IMR-90 (cell line): ENCODE measurements at regions not wholly inside any gene's neighbourhood (a gene's known extent, or its start where the extent isn't known, plus 50 kb on each side); places are given as distances from the start of the nearest gene placed in this dataset.

Experiments used
- ATAC-seq: fragments of 200-7000 bp; cut with Tn5 transposase; 2 replicates; pipeline ENCODE4 v1.9.1; 2020; ENCODE audit warnings: low read depth, mild to moderate bottlenecking, moderate library complexity
- BruUV-seq: library from RNA; stranded (reverse); fragments of 400-500 nt; replicated peaks from 2 replicates; lab custom pipeline; 2021; lab: Mats Ljungman, UMichigan
- CTCF ChIA-PET: fragments of 300-600 bp; formaldehyde crosslinking; extraction: SDS; loops from one replicate; lab custom pipeline; 2021; ENCODE audit warnings: antibody characterized with exemption; lab: Yijun Ruan, JAX
- POLR2A ChIA-PET: fragments of 300-600 bp; sonication (Branson Sonifier 250); formaldehyde crosslinking; loops from one replicate; lab custom pipeline; 2022; ENCODE audit warnings: antibody characterized with exemption; ENCODE audit not compliant: unreplicated experiment; lab: Charles Lee
- DNase-seq: peaks from one replicate; pipeline ENCODE4 v3.0.0; 2013
- H2AFZ ChIP-seq: replicated peaks from 2 replicates; pipeline ENCODE3; 2013; ENCODE audit warnings: low read length, mild to moderate bottlenecking; ENCODE audit not compliant: poor library complexity
- H2AK5ac ChIP-seq: 2 replicates; pipeline ENCODE4 v1.6.1; 2013; ENCODE audit warnings: low read depth, low read length, inconsistent platforms
- H2AK9ac ChIP-seq: replicated peaks from 2 replicates; pipeline ENCODE3; 2013; ENCODE audit warnings: mild to moderate bottlenecking, low read depth, low read length, moderate library complexity; ENCODE audit not compliant: poor library complexity
- H2BK120ac ChIP-seq: 2 replicates; pipeline ENCODE4 v1.6.1; 2013; ENCODE audit warnings: low read depth, low read length, inconsistent platforms
- H2BK15ac ChIP-seq: 3 replicates; pipeline ENCODE4 v1.6.1; 2013; ENCODE audit warnings: low read depth, low read length, inconsistent platforms
- H2BK20ac ChIP-seq: 2 replicates; pipeline ENCODE4 v1.6.1; 2013; ENCODE audit warnings: low read depth, mild to moderate bottlenecking, inconsistent platforms, low read length, moderate library complexity
- H2BK5ac ChIP-seq: 2 replicates; pipeline ENCODE4 v1.6.1; 2013; ENCODE audit warnings: mild to moderate bottlenecking, low read depth, low read length, inconsistent platforms; ENCODE audit not compliant: poor library complexity, severe bottlenecking
- H3K14ac ChIP-seq: replicated peaks from 2 replicates; pipeline ENCODE4 v1.6.1; 2013; ENCODE audit warnings: low read depth, low read length, inconsistent platforms
- H3K18ac ChIP-seq: 2 replicates; pipeline ENCODE4 v1.6.1; 2013; ENCODE audit warnings: low read depth, low read length, control low read depth
- H3K23ac ChIP-seq: 2 replicates; pipeline ENCODE4 v1.6.1; 2013; ENCODE audit warnings: low read depth, low read length, inconsistent platforms
- H3K27ac ChIP-seq: 2 replicates; pipeline ENCODE4 v1.5.1; 2013; ENCODE audit warnings: mild to moderate bottlenecking, control low read depth, low read length; ENCODE audit not compliant: insufficient read depth
- H3K27me3 ChIP-seq: 2 replicates; pipeline ENCODE4 v1.6.1; 2013; ENCODE audit warnings: low read length; ENCODE audit not compliant: control insufficient read depth, insufficient read depth
- H3K36me3 ChIP-seq: 2 replicates; pipeline ENCODE4 v1.6.1; 2013; ENCODE audit warnings: low read length, mixed read lengths; ENCODE audit not compliant: control insufficient read depth, insufficient read depth
- H3K4ac ChIP-seq: 2 replicates; pipeline ENCODE4 v1.6.1; 2013; ENCODE audit warnings: low read depth, low read length, inconsistent platforms
- H3K4me1 ChIP-seq: 2 replicates; pipeline ENCODE4 v1.6.1; 2013; ENCODE audit warnings: low read length, mixed read lengths; ENCODE audit not compliant: control insufficient read depth, insufficient read depth
- H3K4me2 ChIP-seq: 2 replicates; pipeline ENCODE4 v1.6.1; 2013; ENCODE audit warnings: low read depth, mild to moderate bottlenecking, control low read depth, low read length, moderate library complexity
- H3K4me3 ChIP-seq: 2 replicates; pipeline ENCODE4 v1.5.1; 2013; ENCODE audit warnings: low read depth, mild to moderate bottlenecking, control low read depth, low read length, moderate library complexity; ENCODE audit not compliant: insufficient read depth
- H3K56ac ChIP-seq: 2 replicates; pipeline ENCODE4 v1.6.1; 2013; ENCODE audit warnings: low read length, inconsistent platforms; ENCODE audit not compliant: insufficient read depth; ENCODE audit errors: extremely low read depth
- H3K79me1 ChIP-seq, 2 experiments: 2 replicates each; pipeline ENCODE4 v1.6.1; 2013; ENCODE audit warnings: low read length in 2 of 2, inconsistent platforms in 1 of 2, low read depth in 1 of 2
- H3K9ac ChIP-seq: 2 replicates; pipeline ENCODE4 v1.6.1; 2013; ENCODE audit warnings: low read depth, low read length, control low read depth
- H3K9me1 ChIP-seq: 2 replicates; pipeline ENCODE4 v1.6.1; 2013; ENCODE audit warnings: low read length, inconsistent platforms; ENCODE audit not compliant: insufficient read depth
- H3K9me3 ChIP-seq: 2 replicates; pipeline ENCODE4 v1.6.1; 2013; ENCODE audit warnings: low read length; ENCODE audit not compliant: control insufficient read depth, insufficient read depth
- H4K20me1 ChIP-seq: 2 replicates; pipeline ENCODE4 v1.6.1; 2013; ENCODE audit warnings: low read length, inconsistent platforms; ENCODE audit not compliant: insufficient read depth
- H4K5ac ChIP-seq: 2 replicates; pipeline ENCODE4 v1.6.1; 2013; ENCODE audit warnings: mild to moderate bottlenecking, low read depth, low read length, control low read depth
- H4K8ac ChIP-seq, 2 experiments: 2 replicates each; pipeline ENCODE4 v1.6.1; 2013; ENCODE audit warnings: low read depth in 2 of 2, low read length in 2 of 2, control low read depth in 1 of 2, inconsistent platforms in 1 of 2
- H4K91ac ChIP-seq: 2 replicates; pipeline ENCODE4 v1.6.1; 2013; ENCODE audit warnings: low read depth, low read length, inconsistent platforms; ENCODE audit not compliant: insufficient read depth
- BHLHE40 ChIP-seq: fragments of 150-350 bp; IDR thresholded peaks from 2 replicates; pipeline ENCODE4 v1.6.1; 2016; ENCODE audit warnings: mild to moderate bottlenecking, low read depth, low read length
- CEBPB ChIP-seq: IDR thresholded peaks from 2 replicates; pipeline ENCODE4 v1.6.1; 2012; ENCODE audit warnings: low read depth, low read length, improper control_type of control experiment
- CHD1 ChIP-seq: IDR thresholded peaks from 2 replicates; pipeline ENCODE4 v1.6.1; 2012; ENCODE audit warnings: low read depth, low read length, improper control_type of control experiment
- FOS ChIP-seq: fragments of 150-350 bp; IDR thresholded peaks from 2 replicates; pipeline ENCODE4 v1.6.1; 2016; ENCODE audit warnings: low read depth, low read length
- MAFK ChIP-seq: IDR thresholded peaks from 2 replicates; pipeline ENCODE4 v1.6.1; 2012; ENCODE audit warnings: low read depth, low read length, improper control_type of control experiment
- MAZ ChIP-seq: IDR thresholded peaks from 2 replicates; pipeline ENCODE4 v1.6.1; 2012; ENCODE audit warnings: low read depth, mild to moderate bottlenecking, low read length, improper control_type of control experiment, moderate library complexity, borderline replicate concordance
- MXI1 ChIP-seq: IDR thresholded peaks from 2 replicates; pipeline ENCODE4 v1.6.1; 2012; ENCODE audit warnings: low read depth, mild to moderate bottlenecking, low read length, moderate library complexity, borderline replicate concordance
- NFE2L2 ChIP-seq: fragments of 150-350 bp; IDR thresholded peaks from 2 replicates; pipeline ENCODE4 v1.6.1; 2016; ENCODE audit warnings: low read depth, mild to moderate bottlenecking, low read length
- POLR2A ChIP-seq: IDR thresholded peaks from 2 replicates; pipeline ENCODE4 v1.6.1; 2012; ENCODE audit warnings: mild to moderate bottlenecking, low read depth, low read length
- RAD21 ChIP-seq: IDR thresholded peaks from 2 replicates; pipeline ENCODE4 v1.6.1; 2012; ENCODE audit warnings: low read length, improper control_type of control experiment
- RCOR1 ChIP-seq: IDR thresholded peaks from 2 replicates; pipeline ENCODE4 v1.6.1; 2012; ENCODE audit warnings: mild to moderate bottlenecking, low read length, improper control_type of control experiment; ENCODE audit not compliant: insufficient replicate concordance
- RFX5 ChIP-seq: IDR thresholded peaks from 2 replicates; pipeline ENCODE4 v1.8.0; 2012; ENCODE audit warnings: low read depth, mild to moderate bottlenecking, low read length, moderate library complexity
- SMC3 ChIP-seq: fragments of 150-350 bp; IDR thresholded peaks from 2 replicates; pipeline ENCODE4 v1.6.1; 2016; ENCODE audit warnings: low read depth, mild to moderate bottlenecking, antibody characterized with exemption, low read length, moderate library complexity
- dilution Hi-C: fragments of 300-500 bp; cut with HindIII; formaldehyde crosslinking; loops from one replicate; pipeline ENCODE4 v1.14.3; 2018; ENCODE audit warnings: low sequenced_read_pairs; ENCODE audit not compliant: unreplicated experiment
- in situ Hi-C: fragments of 300-500 bp; cut with MboI; formaldehyde crosslinking; loops from 3 replicates; pipeline ENCODE4 v1.14.3; 2019; ENCODE audit warnings: low sequenced_read_pairs, inconsistent platforms, mixed read lengths
- intact Hi-C: fragments of 100-400 bp; cut with micrococcal nuclease; formaldehyde crosslinking; loops from 2 replicates; pipeline ENCODE4 v1.10.0; 2022
- TF ChIP-seq, protein P1 (sequence below): fragments of 150-350 bp; IDR thresholded peaks from 2 replicates; pipeline ENCODE4 v1.6.1; 2017; ENCODE audit warnings: mild to moderate bottlenecking, antibody characterized with exemption, low read length, low read depth
- TF ChIP-seq, protein P2 (sequence below): conservative IDR thresholded peaks from 2 replicates; pipeline ENCODE4 v1.5.1; 2012; ENCODE audit warnings: mild to moderate bottlenecking, low read depth, low read length, improper control_type of control experiment

DNA sequence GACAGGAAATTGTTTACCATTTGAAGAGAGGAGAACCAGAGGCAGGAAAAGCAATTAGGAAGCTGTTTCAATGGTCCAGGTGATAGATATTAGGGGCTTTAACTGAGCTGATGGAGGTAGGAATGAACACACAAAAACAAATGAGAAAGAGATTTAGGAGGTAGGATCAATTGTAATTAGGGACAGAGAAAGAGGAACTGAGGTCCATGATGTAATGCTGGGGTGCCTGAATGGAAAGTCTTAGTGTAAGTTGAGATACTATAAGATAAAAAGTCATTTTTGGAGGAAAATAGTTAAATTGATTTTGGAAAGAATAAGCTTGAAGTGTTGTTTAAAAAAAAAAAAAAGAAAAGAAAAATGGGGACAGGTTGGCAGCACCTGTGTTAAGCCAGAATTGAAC is 58.5 kb upstream of the B3GAT2 start:
- CTCF ChIA-PET: interaction anchor here (0.6 kb wide), 1 partner anchor 55 kb away, joined by 5 read pairs; no protein-coding TSS in a partner anchor
- no TSS peak for BruUV-seq

More for the DNA sequence above, 58.5 kb upstream of the B3GAT2 start:
- Histone ChIP-seq H3K4ac (no peak overlapping the region), H3K9me3 (no peaks in the 10 kb centered on the region), H3K4me2 (no peak overlapping the region), H3K4me3 (no peak overlapping the region), H2BK5ac (no peak overlapping the region), H2AFZ (no peak overlapping the region), H2AK5ac (no peak overlapping the region), H4K8ac (no peak overlapping the region), H4K20me1 (no peaks in the 10 kb centered on the region), H2BK15ac (no peak overlapping the region), H3K9ac (no peak overlapping the region), H3K18ac (no peak overlapping the region), H3K56ac (no peak overlapping the region), H3K9me1 (no peaks in the 10 kb centered on the region), H3K79me1 (no peaks in the 10 kb centered on the region), H2BK20ac (no peak overlapping the region), H3K23ac (no peak overlapping the region), H3K27ac (no peak overlapping the region), H3K4me1 (no peaks in the 10 kb centered on the region), H2AK9ac (no peak overlapping the region), H4K5ac (no peak overlapping the region), H2BK120ac (no peak overlapping the region), H3K36me3 (no peaks in the 10 kb centered on the region), H4K91ac (no peak overlapping the region), H3K27me3 (peaks cover 4% of the 10 kb centered on the region), H3K14ac (no peak overlapping the region)
- intact Hi-C loops: loop anchor here (10.0 kb wide), 1 partner anchor 499 kb away; no protein-coding TSS in a partner anchor
- POLR2A ChIA-PET: no interaction called here
- dilution Hi-C loops: no loop called here
- DNase-seq (no peak), ATAC-seq (no peak)
- in situ Hi-C loops: loop anchor here (10.0 to 25.0 kb wide), 3 partner anchors 303 to 711 kb away; partner anchors contain the start of gene COL9A1
- TF ChIP-seq, protein P1, sequence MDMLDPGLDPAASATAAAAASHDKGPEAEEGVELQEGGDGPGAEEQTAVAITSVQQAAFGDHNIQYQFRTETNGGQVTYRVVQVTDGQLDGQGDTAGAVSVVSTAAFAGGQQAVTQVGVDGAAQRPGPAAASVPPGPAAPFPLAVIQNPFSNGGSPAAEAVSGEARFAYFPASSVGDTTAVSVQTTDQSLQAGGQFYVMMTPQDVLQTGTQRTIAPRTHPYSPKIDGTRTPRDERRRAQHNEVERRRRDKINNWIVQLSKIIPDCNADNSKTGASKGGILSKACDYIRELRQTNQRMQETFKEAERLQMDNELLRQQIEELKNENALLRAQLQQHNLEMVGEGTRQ: no peak
- TF ChIP-seq RFX5 (no peak), POLR2A (no peak), MAFK (no peak), SMC3 (no peak), RCOR1 (no peak), FOS (no peak), MAZ (no peak), NFE2L2 (no peak), MXI1 (no peak), CEBPB (no peak), RAD21 (no peak), BHLHE40 (no peak), CHD1 (no peak)
- TF ChIP-seq, protein P2, sequence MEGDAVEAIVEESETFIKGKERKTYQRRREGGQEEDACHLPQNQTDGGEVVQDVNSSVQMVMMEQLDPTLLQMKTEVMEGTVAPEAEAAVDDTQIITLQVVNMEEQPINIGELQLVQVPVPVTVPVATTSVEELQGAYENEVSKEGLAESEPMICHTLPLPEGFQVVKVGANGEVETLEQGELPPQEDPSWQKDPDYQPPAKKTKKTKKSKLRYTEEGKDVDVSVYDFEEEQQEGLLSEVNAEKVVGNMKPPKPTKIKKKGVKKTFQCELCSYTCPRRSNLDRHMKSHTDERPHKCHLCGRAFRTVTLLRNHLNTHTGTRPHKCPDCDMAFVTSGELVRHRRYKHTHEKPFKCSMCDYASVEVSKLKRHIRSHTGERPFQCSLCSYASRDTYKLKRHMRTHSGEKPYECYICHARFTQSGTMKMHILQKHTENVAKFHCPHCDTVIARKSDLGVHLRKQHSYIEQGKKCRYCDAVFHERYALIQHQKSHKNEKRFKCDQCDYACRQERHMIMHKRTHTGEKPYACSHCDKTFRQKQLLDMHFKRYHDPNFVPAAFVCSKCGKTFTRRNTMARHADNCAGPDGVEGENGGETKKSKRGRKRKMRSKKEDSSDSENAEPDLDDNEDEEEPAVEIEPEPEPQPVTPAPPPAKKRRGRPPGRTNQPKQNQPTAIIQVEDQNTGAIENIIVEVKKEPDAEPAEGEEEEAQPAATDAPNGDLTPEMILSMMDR: no peak
